ENCODE measurements at regions not wholly inside any gene's neighbourhood (a gene's known extent, or its start where the extent isn't known, plus 50 kb on each side); places are given as distances from the start of the nearest gene placed in this dataset.

DNA sequence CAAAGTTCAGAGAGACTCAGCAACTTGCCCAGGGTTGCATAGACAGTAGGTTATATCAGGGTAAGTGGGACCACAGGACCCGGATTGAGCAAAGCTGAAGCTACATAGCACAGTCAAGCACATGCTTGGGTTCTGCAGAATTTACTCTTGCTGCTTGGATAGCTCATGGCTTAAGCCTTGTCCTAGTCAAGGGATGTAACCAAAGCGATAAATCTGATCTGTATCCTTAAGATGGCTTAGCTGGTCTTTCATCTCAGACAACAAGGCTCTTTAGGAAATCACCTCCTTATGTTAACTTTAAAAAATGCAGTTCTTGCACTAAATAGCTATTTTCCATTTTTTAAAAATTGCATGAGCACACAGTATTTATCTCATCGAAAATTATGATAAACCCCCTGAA is 158.5 kb downstream of the LPIN1 start:
- Histone ChIP-seq H3K4me3 (ENCODE audit: insufficient read length, low read depth) (no peak overlapping the region), H3K4me1 (ENCODE audit: insufficient read depth, insufficient read length) (no peaks in the 10 kb centered on the region), H3K36me3 (ENCODE audit: insufficient read depth, insufficient read length, low read length) (no peaks in the 10 kb centered on the region), H3K27me3 (ENCODE audit: insufficient read depth, insufficient read length) (no peaks in the 10 kb centered on the region), H3K9me3 (ENCODE audit: insufficient read depth, low read length) (no peaks in the 10 kb centered on the region), H3K9ac (ENCODE audit: insufficient read length, low read depth) (no peak overlapping the region)
- no peak for DNase-seq (ENCODE audit: low read depth, low spot score)
- TF ChIP-seq SUZ12 (IDR thresholded peaks at IDR 0.05; ENCODE audit: extremely low read depth, insufficient read depth, insufficient read length) (no peak), ZNF274 (IDR thresholded peaks at IDR 0.05; ENCODE audit: low read depth, low read length) (no peak), YY1 (IDR thresholded peaks at IDR 0.05; ENCODE audit: insufficient read depth, insufficient read length) (no peak)

DNA sequence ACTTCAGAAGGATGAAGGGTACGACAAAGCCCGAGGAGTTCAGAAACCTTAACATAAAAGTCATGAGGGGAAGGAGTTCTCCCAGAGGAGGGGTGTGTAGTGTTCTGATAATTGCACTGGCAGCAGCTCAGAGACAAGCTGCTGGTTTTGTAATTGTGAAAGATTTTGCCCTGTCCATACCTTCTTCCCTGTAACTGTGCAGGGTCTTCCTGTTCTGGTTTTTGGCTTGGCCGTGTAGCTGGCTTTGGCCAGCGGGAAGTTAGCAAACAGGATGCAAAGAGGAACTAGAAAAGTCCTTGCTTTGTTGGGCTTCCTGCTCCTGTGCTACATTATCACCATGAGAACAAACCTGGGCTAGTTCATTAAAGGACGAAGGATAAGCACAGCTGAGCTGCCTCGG is 160.8 kb downstream of the LPIN1 start:
- no peaks in the 10 kb centered on the region for H3K4me1 ChIP-seq (ENCODE audit: insufficient read depth, insufficient read length)
- no peaks in the 10 kb centered on the region for H3K9me3 ChIP-seq (ENCODE audit: insufficient read depth, low read length)
- no peak for DNase-seq (ENCODE audit: low read depth, low spot score)
- TF ChIP-seq ZNF274 (IDR thresholded peaks at IDR 0.05; ENCODE audit: low read depth, low read length), result no peak
- no peak for TF ChIP-seq YY1 (IDR thresholded peaks at IDR 0.05; ENCODE audit: insufficient read depth, insufficient read length)
- TF ChIP-seq SUZ12 (IDR thresholded peaks at IDR 0.05; ENCODE audit: extremely low read depth, insufficient read depth, insufficient read length), result no peak
- H3K4me3 ChIP-seq (ENCODE audit: insufficient read length, low read depth), result no peak overlapping the region
- H3K9ac ChIP-seq (ENCODE audit: insufficient read length, low read depth), result no peak overlapping the region
- H3K27me3 ChIP-seq (ENCODE audit: insufficient read depth, insufficient read length), result no peaks in the 10 kb centered on the region
- H3K36me3 ChIP-seq (ENCODE audit: insufficient read depth, insufficient read length, low read length), result no peaks in the 10 kb centered on the region

DNA sequence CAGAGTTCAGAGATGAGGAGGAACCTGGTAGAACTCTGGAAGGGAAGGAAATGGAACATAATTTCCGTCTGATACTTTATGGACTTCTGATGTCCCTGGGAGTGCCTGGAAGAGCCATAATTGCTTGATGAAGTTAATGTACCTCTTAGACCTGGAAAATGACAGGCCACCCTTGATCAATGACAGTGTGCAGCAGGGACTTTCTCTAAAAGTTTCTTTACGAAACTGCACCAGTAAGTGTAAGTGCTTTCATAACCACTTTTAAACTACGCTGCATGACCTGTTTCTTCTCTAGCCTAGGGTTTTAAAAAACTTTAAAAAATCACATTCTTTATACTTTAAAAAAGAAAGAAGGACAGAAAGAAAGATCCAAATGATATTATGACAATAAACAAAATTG is 164.5 kb downstream of the LPIN1 start:
- no peaks in the 10 kb centered on the region for H3K27me3 ChIP-seq (ENCODE audit: insufficient read depth, insufficient read length)
- no peak overlapping the region for H3K4me3 ChIP-seq (ENCODE audit: insufficient read length, low read depth)
- no peaks in the 10 kb centered on the region for H3K4me1 ChIP-seq (ENCODE audit: insufficient read depth, insufficient read length)
- TF ChIP-seq ZNF274 (IDR thresholded peaks at IDR 0.05; ENCODE audit: low read depth, low read length), result no peak
- TF ChIP-seq YY1 (IDR thresholded peaks at IDR 0.05; ENCODE audit: insufficient read depth, insufficient read length), result no peak
- no peak for TF ChIP-seq SUZ12 (IDR thresholded peaks at IDR 0.05; ENCODE audit: extremely low read depth, insufficient read depth, insufficient read length)
- no peaks in the 10 kb centered on the region for H3K36me3 ChIP-seq (ENCODE audit: insufficient read depth, insufficient read length, low read length)
- no peak for DNase-seq (ENCODE audit: low read depth, low spot score)
- no peak overlapping the region for H3K9ac ChIP-seq (ENCODE audit: insufficient read length, low read depth)
- H3K9me3 ChIP-seq (ENCODE audit: insufficient read depth, low read length), result no peaks in the 10 kb centered on the region; the same call in 1 of the 2 replicates

DNA sequence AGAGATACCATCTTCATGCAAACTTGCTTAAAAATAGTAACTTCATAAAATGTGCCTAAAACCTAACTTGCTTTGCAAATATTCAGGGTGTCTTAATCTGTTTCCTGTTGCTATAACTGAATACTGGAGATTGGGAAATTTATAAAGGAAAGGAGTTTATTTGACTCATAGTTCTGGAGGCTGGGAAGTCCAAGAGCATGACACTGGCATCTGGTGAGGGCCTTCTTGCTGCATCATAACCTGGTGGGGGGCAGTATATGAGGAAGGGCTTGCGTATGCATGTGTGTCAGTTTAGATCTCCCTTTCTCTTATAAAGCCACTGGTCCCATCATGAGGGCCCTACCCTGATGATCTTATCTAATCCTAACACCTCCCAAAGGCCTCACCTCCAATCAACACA is 166.5 kb downstream of the LPIN1 start:
- H3K9ac ChIP-seq (ENCODE audit: insufficient read length, low read depth), result no peak overlapping the region
- no peak overlapping the region for H3K4me3 ChIP-seq (ENCODE audit: insufficient read length, low read depth)
- H3K27me3 ChIP-seq (ENCODE audit: insufficient read depth, insufficient read length), result no peaks in the 10 kb centered on the region
- H3K4me1 ChIP-seq (ENCODE audit: insufficient read depth, insufficient read length), result no peaks in the 10 kb centered on the region
- no peaks in the 10 kb centered on the region for H3K36me3 ChIP-seq (ENCODE audit: insufficient read depth, insufficient read length, low read length)
- no peaks in the 10 kb centered on the region; the same call in 1 of the 2 replicates for H3K9me3 ChIP-seq (ENCODE audit: insufficient read depth, low read length)
- DNase-seq (ENCODE audit: low read depth, low spot score), result no peak
- TF ChIP-seq SUZ12 (IDR thresholded peaks at IDR 0.05; ENCODE audit: extremely low read depth, insufficient read depth, insufficient read length) (no peak), ZNF274 (IDR thresholded peaks at IDR 0.05; ENCODE audit: low read depth, low read length) (no peak), YY1 (IDR thresholded peaks at IDR 0.05; ENCODE audit: insufficient read depth, insufficient read length) (no peak)

DNA sequence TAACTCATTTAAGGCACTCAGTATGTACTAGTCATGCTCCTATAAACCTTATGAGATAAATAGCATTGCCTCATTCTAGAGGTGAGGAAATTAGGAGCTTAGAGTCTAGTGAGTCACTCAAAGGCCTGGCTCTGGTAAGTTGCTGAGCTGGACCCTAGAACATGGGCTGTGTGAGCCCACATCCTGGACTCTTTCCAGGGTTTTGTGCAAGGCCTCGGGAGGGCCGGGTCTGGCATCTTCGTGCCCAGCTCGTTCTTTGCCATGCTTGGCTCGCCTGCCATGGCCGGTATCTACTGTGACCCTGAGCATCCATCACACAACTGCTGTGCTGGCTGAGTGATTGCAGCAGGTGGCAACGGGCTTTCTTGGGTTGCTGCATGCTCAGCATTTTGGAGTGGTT is 168.0 kb downstream of the LPIN1 start:
- no peaks in the 10 kb centered on the region for H3K4me1 ChIP-seq (ENCODE audit: insufficient read depth, insufficient read length)
- H3K36me3 ChIP-seq (ENCODE audit: insufficient read depth, insufficient read length, low read length), result no peaks in the 10 kb centered on the region
- no peaks in the 10 kb centered on the region; the same call in 1 of the 2 replicates for H3K9me3 ChIP-seq (ENCODE audit: insufficient read depth, low read length)
- H3K27me3 ChIP-seq (ENCODE audit: insufficient read depth, insufficient read length), result no peaks in the 10 kb centered on the region
- no peak overlapping the region for H3K4me3 ChIP-seq (ENCODE audit: insufficient read length, low read depth)
- no peak overlapping the region for H3K9ac ChIP-seq (ENCODE audit: insufficient read length, low read depth)
- no peak for DNase-seq (ENCODE audit: low read depth, low spot score)
- TF ChIP-seq ZNF274 (IDR thresholded peaks at IDR 0.05; ENCODE audit: low read depth, low read length) (no peak), YY1 (IDR thresholded peaks at IDR 0.05; ENCODE audit: insufficient read depth, insufficient read length) (no peak), SUZ12 (IDR thresholded peaks at IDR 0.05; ENCODE audit: extremely low read depth, insufficient read depth, insufficient read length) (no peak)

DNA sequence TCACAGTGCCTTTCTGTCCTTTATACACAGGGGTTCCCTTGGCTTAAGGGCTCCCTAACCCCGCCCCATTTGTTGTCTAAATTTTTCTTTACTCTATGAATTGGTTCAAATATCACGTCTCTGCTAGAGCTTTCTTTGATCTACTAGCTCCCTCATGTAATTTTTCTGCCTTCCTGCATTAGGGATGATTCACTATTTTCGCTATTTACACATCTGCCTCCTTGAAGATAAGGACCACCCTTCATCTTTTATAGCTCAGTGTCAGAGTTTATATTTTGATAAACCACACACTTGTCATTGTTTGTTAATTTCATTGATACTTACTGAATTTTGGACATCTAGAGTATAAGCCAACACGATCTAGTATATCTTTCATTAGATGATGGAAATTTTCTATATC is 169.2 kb downstream of the LPIN1 start:
- Histone ChIP-seq H3K27me3 (ENCODE audit: insufficient read depth, insufficient read length) (no peaks in the 10 kb centered on the region), H3K4me1 (ENCODE audit: insufficient read depth, insufficient read length) (no peaks in the 10 kb centered on the region), H3K9ac (ENCODE audit: insufficient read length, low read depth) (no peak overlapping the region), H3K9me3 (ENCODE audit: insufficient read depth, low read length) (no peaks in the 10 kb centered on the region; the same call in 1 of the 2 replicates), H3K4me3 (ENCODE audit: insufficient read length, low read depth) (no peak overlapping the region), H3K36me3 (ENCODE audit: insufficient read depth, insufficient read length, low read length) (no peaks in the 10 kb centered on the region)
- no peak for DNase-seq (ENCODE audit: low read depth, low spot score)
- TF ChIP-seq ZNF274 (IDR thresholded peaks at IDR 0.05; ENCODE audit: low read depth, low read length) (no peak), YY1 (IDR thresholded peaks at IDR 0.05; ENCODE audit: insufficient read depth, insufficient read length) (no peak), SUZ12 (IDR thresholded peaks at IDR 0.05; ENCODE audit: extremely low read depth, insufficient read depth, insufficient read length) (no peak)

DNA sequence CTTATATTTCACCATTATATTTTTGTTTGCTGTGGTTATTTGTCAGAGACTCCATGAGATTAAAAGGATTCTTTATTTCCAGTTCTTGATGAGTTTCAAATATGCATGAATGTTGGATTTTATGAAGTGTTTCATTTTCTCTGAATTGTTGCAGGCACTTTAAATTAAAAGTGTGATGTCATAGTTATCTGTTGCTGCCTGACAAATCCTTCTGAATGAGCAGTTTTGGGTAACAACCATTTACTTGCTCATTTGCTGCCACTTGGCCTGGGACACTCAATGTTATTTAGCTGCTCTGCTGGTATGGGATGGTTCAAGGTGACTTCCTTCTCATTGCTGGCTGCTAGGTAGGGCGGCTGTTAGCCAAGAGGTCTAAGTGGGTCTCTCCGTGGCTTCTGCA is 173.5 kb downstream of the LPIN1 start:
- H3K9me3 ChIP-seq (ENCODE audit: insufficient read depth, low read length), result no peaks in the 10 kb centered on the region
- H3K4me1 ChIP-seq (ENCODE audit: insufficient read depth, insufficient read length), result peaks cover 10% of the 10 kb centered on the region
- no peaks in the 10 kb centered on the region for H3K36me3 ChIP-seq (ENCODE audit: insufficient read depth, insufficient read length, low read length)
- H3K4me3 ChIP-seq (ENCODE audit: insufficient read length, low read depth), result no peak overlapping the region
- H3K9ac ChIP-seq (ENCODE audit: insufficient read length, low read depth), result no peak overlapping the region
- no peaks in the 10 kb centered on the region for H3K27me3 ChIP-seq (ENCODE audit: insufficient read depth, insufficient read length)
- TF ChIP-seq SUZ12 (IDR thresholded peaks at IDR 0.05; ENCODE audit: extremely low read depth, insufficient read depth, insufficient read length) (no peak), YY1 (IDR thresholded peaks at IDR 0.05; ENCODE audit: insufficient read depth, insufficient read length) (no peak), ZNF274 (IDR thresholded peaks at IDR 0.05; ENCODE audit: low read depth, low read length) (no peak)
- no peak for DNase-seq (ENCODE audit: low read depth, low spot score)
